H1 (cell line): ENCODE measurements at regions not wholly inside any gene's neighbourhood (a gene's known extent, or its start where the extent isn't known, plus 50 kb on each side); places are given as distances from the start of the nearest gene placed in this dataset.

Source experiments
- CTCF ChIA-PET: fragments of 300-600 bp; sonication (Branson Sonifier 250); formaldehyde crosslinking; loops from one replicate; lab custom pipeline; 2021; ENCODE audit not compliant: partially characterized antibody; lab: Charles Lee
- POLR2A ChIA-PET: fragments of 300-600 bp; sonication (Branson Sonifier 250); formaldehyde crosslinking; loops from one replicate; lab custom pipeline; 2021; ENCODE audit warnings: inconsistent platforms; ENCODE audit not compliant: partially characterized antibody; lab: Charles Lee
- DNase-seq, 2 experiments: peaks; one replicate each; pipeline versions ENCODE4 v3.0.0 to v3.0.0-alpha.2; 2010 to 2022; ENCODE audit warnings: low spot score in 2 of 2, low read depth in 1 of 2, mixed read lengths in 1 of 2
- FAIRE-seq: peaks from 2 replicates; lab custom pipeline; 2011; peaks lifted over from hg19 to GRCh38; lab: Jason Lieb, UNC
- H2AFZ ChIP-seq: 2 replicates; pipeline ENCODE4 v1.8.1; 2012; ENCODE audit warnings: low read length, inconsistent platforms
- H2AK5ac ChIP-seq: 2 replicates; pipeline ENCODE4 v1.6.1; 2013; ENCODE audit warnings: low read depth, low read length
- H2BK120ac ChIP-seq: replicated peaks from 2 replicates; pipeline ENCODE3; 2013; ENCODE audit warnings: low read depth, low read length, inconsistent platforms
- H2BK12ac ChIP-seq: 2 replicates; pipeline ENCODE4 v1.6.1; 2013; ENCODE audit warnings: low read depth, low read length
- H2BK15ac ChIP-seq: 2 replicates; pipeline ENCODE4 v1.6.1; 2013; ENCODE audit warnings: low read length
- H2BK20ac ChIP-seq: 2 replicates; pipeline ENCODE4 v1.6.1; 2013; ENCODE audit warnings: low read length
- H2BK5ac ChIP-seq: 2 replicates; pipeline ENCODE4 v1.6.1; 2013; ENCODE audit warnings: low read depth, low read length
- H3K14ac ChIP-seq: 2 replicates; pipeline ENCODE4 v1.6.1; 2013; ENCODE audit warnings: inconsistent platforms; ENCODE audit not compliant: insufficient read length
- H3K18ac ChIP-seq: 2 replicates; pipeline ENCODE4 v1.6.1; 2013; ENCODE audit warnings: low read length; ENCODE audit errors: extremely low read depth
- H3K23ac ChIP-seq: 2 replicates; pipeline ENCODE4 v1.6.1; 2013; ENCODE audit warnings: inconsistent platforms; ENCODE audit not compliant: insufficient read length
- H3K23me2 ChIP-seq: 2 replicates; pipeline ENCODE4 v1.6.1; 2013; ENCODE audit warnings: low read depth, low read length
- H3K27ac ChIP-seq: 2 replicates; pipeline ENCODE4 v1.6.1; 2011; ENCODE audit warnings: low read depth, low read length, inconsistent platforms
- H3K27me3 ChIP-seq, 4 experiments: replicated peaks in 1 of 4; 1 replicate in 1 of 4; 2 replicates in 3 of 4; pipeline versions ENCODE4 v1.6.1 to v1.8.1; 2011 to 2013; ENCODE audit warnings: low read length in 3 of 4, mild to moderate bottlenecking in 3 of 4, inconsistent platforms in 2 of 4, mixed read lengths in 2 of 4, moderate library complexity in 1 of 4; ENCODE audit not compliant: control insufficient read depth in 3 of 4, insufficient read depth in 3 of 4; ENCODE audit errors: extremely low read depth in 1 of 4
- H3K36me3 ChIP-seq, 4 experiments: 2 replicates each; pipeline versions ENCODE4 v1.6.1 to v1.8.1; 2011 to 2013; ENCODE audit warnings: mild to moderate bottlenecking in 4 of 4, low read length in 3 of 4, moderate library complexity in 2 of 4, control low read depth in 1 of 4, inconsistent platforms in 1 of 4; ENCODE audit not compliant: insufficient read depth in 4 of 4, control insufficient read depth in 2 of 4
- H3K4ac ChIP-seq: replicated peaks from 2 replicates; pipeline ENCODE3; 2013; ENCODE audit warnings: low read length, low read depth, mixed read lengths, inconsistent platforms; ENCODE audit not compliant: insufficient read length
- H3K4me1 ChIP-seq, 4 experiments: replicated peaks in 1 of 4; 1 replicate in 1 of 4; 2 replicates in 3 of 4; pipeline versions ENCODE4 v1.6.1 to v1.8.1; 2011 to 2013; ENCODE audit warnings: low read length in 3 of 4, inconsistent platforms in 2 of 4, mixed read lengths in 1 of 4; ENCODE audit not compliant: insufficient read depth in 4 of 4, control insufficient read depth in 3 of 4
- H3K4me2 ChIP-seq, 2 experiments: 2 replicates each; pipeline versions ENCODE4 v1.6.1 to v1.8.1; 2011 to 2013; ENCODE audit warnings: low read depth in 2 of 2, low read length in 2 of 2, control low read depth in 1 of 2, inconsistent platforms in 1 of 2, mild to moderate bottlenecking in 1 of 2; ENCODE audit not compliant: insufficient read depth in 1 of 2
- H3K4me3 ChIP-seq, 4 experiments: fragments of 200-600, 300-600 bp in 1 of 4; sonication (generic), shearing (Covaris generic), sonication (Bioruptor Twin) in 1 of 4; 2 replicates each; pipeline versions ENCODE4 v1.5.1 to v1.8.1; 2011 to 2016; ENCODE audit warnings: low read length in 4 of 4, low read depth in 3 of 4, control low read depth in 2 of 4, inconsistent platforms in 2 of 4, mild to moderate bottlenecking in 2 of 4, mixed read lengths in 1 of 4, moderate library complexity in 1 of 4; ENCODE audit not compliant: insufficient read depth in 2 of 4; ENCODE audit errors: extremely low read depth in 1 of 4
- H3K56ac ChIP-seq: replicated peaks from 2 replicates; pipeline ENCODE3; 2013; ENCODE audit warnings: low read depth, mild to moderate bottlenecking, mixed read lengths, low read length, inconsistent platforms; ENCODE audit not compliant: insufficient read length
- H3K79me1 ChIP-seq: 2 replicates; pipeline ENCODE4 v1.6.1; 2013; ENCODE audit warnings: low read depth, low read length, control low read depth
- H3K79me2 ChIP-seq, 2 experiments: 2 replicates each; pipeline versions ENCODE4 v1.6.1 to v1.8.1; 2012 to 2013; ENCODE audit warnings: low read length in 2 of 2, mild to moderate bottlenecking in 2 of 2, inconsistent platforms in 1 of 2; ENCODE audit not compliant: insufficient read depth in 2 of 2, control insufficient read depth in 1 of 2
- H3K9ac ChIP-seq, 4 experiments: replicated peaks in 1 of 4; 1 replicate in 1 of 4; 2 replicates in 3 of 4; pipeline versions ENCODE4 v1.6.1 to v1.8.1; 2011 to 2013; ENCODE audit warnings: low read depth in 3 of 4, low read length in 3 of 4, control low read depth in 2 of 4, mild to moderate bottlenecking in 2 of 4, moderate library complexity in 2 of 4, inconsistent platforms in 1 of 4; ENCODE audit errors: extremely low read depth in 1 of 4
- H3K9me3 ChIP-seq, 2 experiments: 2 replicates each; pipeline versions ENCODE4 v1.6.1 to v1.8.1; 2012 to 2013; ENCODE audit warnings: mild to moderate bottlenecking in 2 of 2, moderate library complexity in 2 of 2, control low read depth in 1 of 2, inconsistent platforms in 1 of 2, low read depth in 1 of 2, low read length in 1 of 2, mixed read lengths in 1 of 2; ENCODE audit not compliant: insufficient read depth in 2 of 2
- H4K20me1 ChIP-seq, 2 experiments: replicated peaks in 1 of 2; 2 replicates each; pipeline versions ENCODE3 to v1.8.1; 2011 to 2013; ENCODE audit warnings: inconsistent platforms in 2 of 2, low read length in 2 of 2, mild to moderate bottlenecking in 1 of 2; ENCODE audit not compliant: insufficient read depth in 2 of 2, control insufficient read depth in 1 of 2
- H4K5ac ChIP-seq: 2 replicates; pipeline ENCODE4 v1.6.1; 2013; ENCODE audit warnings: low read length, low read depth, mixed read lengths, inconsistent platforms; ENCODE audit not compliant: insufficient read length
- H4K8ac ChIP-seq: 2 replicates; pipeline ENCODE4 v1.8.0; 2013; ENCODE audit warnings: mild to moderate bottlenecking, moderate library complexity, low read length, inconsistent platforms; ENCODE audit not compliant: insufficient read depth; ENCODE audit errors: extremely low read depth
- H4K91ac ChIP-seq: replicated peaks from 2 replicates; pipeline ENCODE3; 2013; ENCODE audit warnings: low read length, mixed read lengths, inconsistent platforms; ENCODE audit not compliant: insufficient read length
- CREB1 ChIP-seq: IDR thresholded peaks from 2 replicates; pipeline ENCODE4 v1.6.1; 2012; ENCODE audit warnings: inconsistent platforms
- HDAC2 ChIP-seq, 2 experiments: fragments of 300-600 bp in 1 of 2; sonication (generic) in 1 of 2; IDR thresholded peaks; 2 replicates each; pipeline ENCODE4 v1.6.1; 2011 to 2012; ENCODE audit warnings: low read depth in 2 of 2, low read length in 2 of 2, mild to moderate bottlenecking in 2 of 2, moderate library complexity in 2 of 2, borderline replicate concordance in 1 of 2, inconsistent platforms in 1 of 2
- HDAC6 ChIP-seq: IDR thresholded peaks from one replicate; pipeline ENCODE4 v1.7.1; 2012; ENCODE audit warnings: low read depth, mild to moderate bottlenecking, inconsistent platforms, low read length, moderate library complexity
- KDM1A ChIP-seq: fragments of 200-600, 300-600 bp; sonication (generic); IDR thresholded peaks from 2 replicates; pipeline ENCODE4 v1.7.1; 2016; ENCODE audit warnings: mild to moderate bottlenecking, low read length, borderline replicate concordance
- POLR2A ChIP-seq, 2 experiments: IDR thresholded peaks; 1 replicate in 1 of 2; 2 replicates in 1 of 2; pipeline ENCODE4 v1.6.1; 2011; ENCODE audit warnings: low read depth in 2 of 2, low read length in 2 of 2, mild to moderate bottlenecking in 2 of 2; ENCODE audit errors: control extremely low read depth in 1 of 2
- SIN3A ChIP-seq, 2 experiments: IDR thresholded peaks in 1 of 2; conservative IDR thresholded peaks in 1 of 2; 2 replicates each; pipeline ENCODE4 v1.6.1; 2011 to 2012; ENCODE audit warnings: low read length in 2 of 2, improper control_type of control experiment in 1 of 2, low read depth in 1 of 2, mild to moderate bottlenecking in 1 of 2
- SUZ12 ChIP-seq: fragments of 200-600 bp; sonication (generic); IDR thresholded peaks from 2 replicates; pipeline ENCODE4 v1.6.1; 2012; ENCODE audit warnings: mild to moderate bottlenecking, inconsistent platforms, low read length, moderate library complexity, mixed read lengths
- TBP ChIP-seq: IDR thresholded peaks from 2 replicates; pipeline ENCODE4 v1.6.1; 2011; ENCODE audit warnings: low read depth, low read length, improper control_type of control experiment
- ZNF274 ChIP-seq: IDR thresholded peaks from 2 replicates; pipeline ENCODE4 v1.7.0; 2012; ENCODE audit warnings: low read length, borderline replicate concordance; ENCODE audit errors: extremely low read depth
- WGBS, 2 experiments: shearing (Covaris generic) in 1 of 2; methylation state at CpG; one replicate each; pipeline versions ENCODE4 v1.1.6 to v1.1.7; 2013 to 2015; ENCODE audit warnings: low lambda C conversion rate in 2 of 2, mixed read lengths in 2 of 2, inconsistent platforms in 1 of 2, low coverage in 1 of 2, missing lambda C conversion rate in 1 of 2; ENCODE audit not compliant: insufficient replicate concordance in 2 of 2, insufficient coverage in 1 of 2, insufficient read length in 1 of 2; ENCODE audit errors: extremely low coverage in 1 of 2, missing lambda C conversion rate in 1 of 2; 5-methylcytosine and 5-hydroxymethylcytosine counted together

- H3K27ac ChIP-seq: no peak overlapping the region
- no peak overlapping the region for H3K4ac ChIP-seq
- H3K23me2 ChIP-seq: no peaks in the 10 kb centered on the region; the same call in 1 of the 2 replicates
- no peak overlapping the region for H2BK15ac ChIP-seq
- no peak overlapping the region for H2BK5ac ChIP-seq
- no peak overlapping the region for H3K4me2 ChIP-seq
- no peak overlapping the region for H3K18ac ChIP-seq
- H3K79me2 ChIP-seq: no peaks in the 10 kb centered on the region
- ChIA-PET POLR2A (no interaction called here), CTCF (no interaction called here)
- no peak overlapping the region for H3K4me3 ChIP-seq
- H3K79me1 ChIP-seq: no peaks in the 10 kb centered on the region
- H2AFZ ChIP-seq: no peak overlapping the region
- no peak overlapping the region for H3K56ac ChIP-seq
- no peak overlapping the region for H2BK120ac ChIP-seq
- H2BK20ac ChIP-seq: no peak overlapping the region
- H4K20me1 ChIP-seq: no peaks in the 10 kb centered on the region
- no peak overlapping the region for H4K91ac ChIP-seq
- no peaks in the 10 kb centered on the region for H3K27me3 ChIP-seq
- H4K5ac ChIP-seq: no peak overlapping the region
- no peak overlapping the region for H2BK12ac ChIP-seq
- WGBS, 2 experiments: 92% methylated on average over 4 of the region's 4 CpGs; no CpG with 5 or more reads in 1 of the 2 experiments
- FAIRE-seq (no peak), DNase-seq (no peak)
- H3K23ac ChIP-seq: no peak overlapping the region
- TF ChIP-seq TBP: no peak
- no peak for TF ChIP-seq HDAC2 (IDR thresholded peaks at IDR 0.05; ENCODE audit: borderline replicate concordance in 1 of 2, low read depth in 2 of 2, low read length in 2 of 2)
- TF ChIP-seq KDM1A: no peak
- TF ChIP-seq POLR2A (IDR thresholded peaks at IDR 0.05; ENCODE audit: control extremely low read depth in 1 of 2, low read depth in 2 of 2, low read length in 2 of 2): no peak
- TF ChIP-seq SIN3A (conservative IDR thresholded peaks at IDR 0.05 in 1 of 2, IDR thresholded peaks at IDR 0.05 in 1 of 2; ENCODE audit: low read depth in 1 of 2, low read length in 2 of 2): no peak
- TF ChIP-seq HDAC6: no peak
- no peak for TF ChIP-seq ZNF274
- no peak for TF ChIP-seq SUZ12
- no peak for TF ChIP-seq CREB1
- no peaks in the 10 kb centered on the region for H3K9me3 ChIP-seq
- no peak overlapping the region for H2AK5ac ChIP-seq
- no peaks in the 10 kb centered on the region for H3K36me3 ChIP-seq
- H4K8ac ChIP-seq: no peak overlapping the region
- H3K14ac ChIP-seq: no peak overlapping the region
- no peak overlapping the region for H3K9ac ChIP-seq
- H3K4me1 ChIP-seq: no peaks in the 10 kb centered on the region
Measured at GRCh38 chr7:113996405-113996804, 77.6 kb upstream of the PPP1R3A start.
